ENCODE measurements at regions not wholly inside any gene's neighbourhood (a gene's known extent, or its start where the extent isn't known, plus 50 kb on each side); places are given as distances from the start of the nearest gene placed in this dataset.

DNA sequence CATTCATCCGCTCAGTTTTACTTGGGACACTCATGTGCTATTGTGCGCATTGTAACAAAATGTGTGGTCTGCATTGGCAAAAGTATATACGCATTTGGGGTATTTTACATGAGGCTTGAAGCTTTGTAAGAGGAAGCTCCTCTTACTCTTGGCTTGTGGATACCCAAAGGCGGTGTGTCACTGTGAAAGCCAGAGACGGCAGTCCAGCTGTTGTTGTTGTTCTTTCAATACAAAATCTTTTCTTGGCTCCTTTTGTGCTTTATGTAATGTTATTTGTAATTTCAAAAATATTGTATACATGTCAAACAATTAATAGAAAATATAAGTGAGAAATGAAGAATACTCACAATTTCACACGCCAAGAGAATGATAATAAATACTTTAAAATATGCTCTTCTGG, 128.3 kb upstream of the MOCS2 start:
- H4K20me1 ChIP-seq (ENCODE audit: insufficient read depth, low read length): no peaks in the 10 kb centered on the region
- POLR2A ChIA-PET: no interaction called here
- no peaks in the 10 kb centered on the region for H3K9me3 ChIP-seq (ENCODE audit: low read length)
- TF ChIP-seq, protein P1, sequence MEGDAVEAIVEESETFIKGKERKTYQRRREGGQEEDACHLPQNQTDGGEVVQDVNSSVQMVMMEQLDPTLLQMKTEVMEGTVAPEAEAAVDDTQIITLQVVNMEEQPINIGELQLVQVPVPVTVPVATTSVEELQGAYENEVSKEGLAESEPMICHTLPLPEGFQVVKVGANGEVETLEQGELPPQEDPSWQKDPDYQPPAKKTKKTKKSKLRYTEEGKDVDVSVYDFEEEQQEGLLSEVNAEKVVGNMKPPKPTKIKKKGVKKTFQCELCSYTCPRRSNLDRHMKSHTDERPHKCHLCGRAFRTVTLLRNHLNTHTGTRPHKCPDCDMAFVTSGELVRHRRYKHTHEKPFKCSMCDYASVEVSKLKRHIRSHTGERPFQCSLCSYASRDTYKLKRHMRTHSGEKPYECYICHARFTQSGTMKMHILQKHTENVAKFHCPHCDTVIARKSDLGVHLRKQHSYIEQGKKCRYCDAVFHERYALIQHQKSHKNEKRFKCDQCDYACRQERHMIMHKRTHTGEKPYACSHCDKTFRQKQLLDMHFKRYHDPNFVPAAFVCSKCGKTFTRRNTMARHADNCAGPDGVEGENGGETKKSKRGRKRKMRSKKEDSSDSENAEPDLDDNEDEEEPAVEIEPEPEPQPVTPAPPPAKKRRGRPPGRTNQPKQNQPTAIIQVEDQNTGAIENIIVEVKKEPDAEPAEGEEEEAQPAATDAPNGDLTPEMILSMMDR (conservative IDR thresholded peaks at IDR 0.05; ENCODE audit: low read length): no peak
- TF ChIP-seq EZH2phosphoT487 (IDR thresholded peaks at IDR 0.05; ENCODE audit: borderline replicate concordance, low read depth, low read length): no peak
- H3K79me2 ChIP-seq (ENCODE audit: insufficient read depth, low read depth, low read length): no peaks in the 10 kb centered on the region
- no TSS peak for BruUV-seq (replicated peaks)
- no peak overlapping the region for H3K4me2 ChIP-seq (ENCODE audit: low read length)
- H3K27ac ChIP-seq (ENCODE audit: low read depth, low read length, poor library complexity, severe bottlenecking): no peak overlapping the region
- no peak for DNase-seq (ENCODE audit: low spot score)
- no peaks in the 10 kb centered on the region for H3K9me2 ChIP-seq (ENCODE audit: insufficient read depth, low read length)
- H3K4me1 ChIP-seq (ENCODE audit: insufficient read depth, low read length, poor library complexity, severe bottlenecking): no peaks in the 10 kb centered on the region
- H3K4me3 ChIP-seq (ENCODE audit: low read depth, low read length, poor library complexity, severe bottlenecking): no peak overlapping the region
- intact Hi-C loops (cut with micrococcal nuclease; ENCODE audit: unreplicated experiment): no loop called here
- CTCF ChIA-PET (ENCODE audit: unreplicated experiment): no interaction called here
- H3K36me3 ChIP-seq (ENCODE audit: insufficient read depth, low read length): no peaks in the 10 kb centered on the region
- no peak overlapping the region for H2AFZ ChIP-seq (ENCODE audit: low read length)

DNA sequence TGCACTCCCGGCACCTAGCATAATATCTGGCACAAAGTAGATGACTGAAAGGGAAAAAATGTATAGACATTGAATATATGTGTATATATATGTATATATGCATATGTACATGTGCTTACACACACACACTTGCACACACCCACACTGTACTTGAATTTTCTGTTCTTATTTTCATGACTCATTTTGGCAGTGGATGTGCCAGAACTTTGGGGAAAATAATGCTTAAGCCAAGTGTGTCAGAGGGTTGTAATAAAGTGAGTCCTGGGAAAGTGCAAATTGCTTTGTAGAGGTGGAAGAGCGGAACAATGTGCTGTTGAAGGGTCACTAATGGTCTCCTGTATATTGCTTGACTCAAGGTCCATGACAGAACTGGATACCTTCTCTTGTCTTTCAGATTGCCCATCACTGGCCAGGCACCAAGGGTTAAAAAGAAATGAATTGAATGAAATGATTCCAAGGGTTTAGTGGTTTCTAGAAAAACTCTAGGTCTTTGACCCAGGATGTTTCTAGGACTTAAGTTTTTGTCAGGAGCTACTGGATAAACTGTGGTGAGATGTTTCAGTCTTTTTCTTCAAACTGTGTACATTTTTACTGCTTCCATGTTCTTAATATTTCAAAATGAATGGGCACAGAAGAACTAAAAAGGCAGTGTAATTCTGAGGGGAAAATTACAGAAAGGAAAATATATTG, 129.9 kb upstream of the MOCS2 start:
- no peak overlapping the region for H3K4me3 ChIP-seq (ENCODE audit: low read depth, low read length, poor library complexity, severe bottlenecking)
- DNase-seq (ENCODE audit: low spot score): no peak
- BruUV-seq (replicated peaks): no TSS peak
- no peak overlapping the region for H3K4me2 ChIP-seq (ENCODE audit: low read length)
- ChIA-PET POLR2A (no interaction called here), CTCF (ENCODE audit: unreplicated experiment) (no interaction called here)
- TF ChIP-seq, protein P1 (conservative IDR thresholded peaks at IDR 0.05; ENCODE audit: low read length): no peak
- no peak for TF ChIP-seq EZH2phosphoT487 (IDR thresholded peaks at IDR 0.05; ENCODE audit: borderline replicate concordance, low read depth, low read length)
- no peak overlapping the region for H2AFZ ChIP-seq (ENCODE audit: low read length)
- no peaks in the 10 kb centered on the region for H3K9me3 ChIP-seq (ENCODE audit: low read length)
- H3K36me3 ChIP-seq (ENCODE audit: insufficient read depth, low read length): no peaks in the 10 kb centered on the region
- no peaks in the 10 kb centered on the region for H4K20me1 ChIP-seq (ENCODE audit: insufficient read depth, low read length)
- no peak overlapping the region for H3K27ac ChIP-seq (ENCODE audit: low read depth, low read length, poor library complexity, severe bottlenecking)
- H3K9me2 ChIP-seq (ENCODE audit: insufficient read depth, low read length): no peaks in the 10 kb centered on the region
- intact Hi-C loops (cut with micrococcal nuclease; ENCODE audit: unreplicated experiment): no loop called here
- H3K79me2 ChIP-seq (ENCODE audit: insufficient read depth, low read depth, low read length): no peaks in the 10 kb centered on the region
- H3K4me1 ChIP-seq (ENCODE audit: insufficient read depth, low read length, poor library complexity, severe bottlenecking): no peaks in the 10 kb centered on the region

DNA sequence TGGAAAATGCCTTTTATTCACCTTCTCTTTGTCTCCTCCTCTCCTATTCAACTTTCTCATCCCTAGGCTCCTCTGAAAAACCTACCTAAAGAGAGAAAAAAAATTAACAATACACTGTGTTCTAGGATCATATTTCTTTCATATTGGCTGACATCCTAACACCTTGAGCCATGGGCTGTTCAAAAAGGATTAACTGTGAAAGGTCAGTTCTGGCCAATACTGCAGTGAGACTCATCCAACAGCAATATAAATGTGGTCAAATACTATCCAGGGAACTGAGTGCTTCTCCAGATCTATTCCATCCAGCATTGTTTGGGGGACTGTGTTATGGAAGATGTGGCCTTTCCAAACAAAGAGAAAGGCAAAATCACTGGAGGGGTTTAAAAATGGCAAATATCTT, 131.1 kb upstream of the MOCS2 start:
- intact Hi-C loops (cut with micrococcal nuclease; ENCODE audit: unreplicated experiment): no loop called here
- Histone ChIP-seq H3K4me2 (ENCODE audit: low read length) (no peak overlapping the region), H3K4me3 (ENCODE audit: low read depth, low read length, poor library complexity, severe bottlenecking) (no peak overlapping the region), H3K27ac (ENCODE audit: low read depth, low read length, poor library complexity, severe bottlenecking) (no peak overlapping the region), H3K9me2 (ENCODE audit: insufficient read depth, low read length) (no peaks in the 10 kb centered on the region), H3K36me3 (ENCODE audit: insufficient read depth, low read length) (no peaks in the 10 kb centered on the region), H3K79me2 (ENCODE audit: insufficient read depth, low read depth, low read length) (no peaks in the 10 kb centered on the region), H2AFZ (ENCODE audit: low read length) (no peak overlapping the region), H4K20me1 (ENCODE audit: insufficient read depth, low read length) (no peaks in the 10 kb centered on the region), H3K4me1 (ENCODE audit: insufficient read depth, low read length, poor library complexity, severe bottlenecking) (no peaks in the 10 kb centered on the region), H3K9me3 (ENCODE audit: low read length) (no peaks in the 10 kb centered on the region)
- ChIA-PET CTCF (ENCODE audit: unreplicated experiment) (no interaction called here), POLR2A (no interaction called here)
- TF ChIP-seq, protein P1 (conservative IDR thresholded peaks at IDR 0.05; ENCODE audit: low read length): no peak
- no peak for TF ChIP-seq EZH2phosphoT487 (IDR thresholded peaks at IDR 0.05; ENCODE audit: borderline replicate concordance, low read depth, low read length)
- no peak for DNase-seq (ENCODE audit: low spot score)
- no TSS peak for BruUV-seq (replicated peaks)

Measured in OCI-LY7 (cell line).